ENCODE measurements at regions not wholly inside any gene's neighbourhood (a gene's known extent, or its start where the extent isn't known, plus 50 kb on each side); places are given as distances from the start of the nearest gene placed in this dataset.

GRCh38 chr5:155915601-155916000, 411.4 kb upstream of the SGCD start:
- no peaks in the 10 kb centered on the region for H3K9me3 ChIP-seq
- no peak overlapping the region for H3K4me2 ChIP-seq
- no peak for DNase-seq (ENCODE audit: low read depth in 1 of 2, low spot score in 1 of 2)
- FAIRE-seq = peak; percentile 61
- no peak overlapping the region for H3K4me3 ChIP-seq
- H3K4me1 ChIP-seq = no peaks in the 10 kb centered on the region
- ChIA-PET POLR2A (no interaction called here), CTCF (no interaction called here)
- no peak overlapping the region for H3K27ac ChIP-seq
- 39% methylated on average over 3 of the region's 3 CpGs for whole genome bisulfite sequencing (ENCODE audit: missing lambda C conversion rate)
- TF ChIP-seq USF2 (IDR thresholded peaks at IDR 0.05) (no peak), BCL3 (IDR thresholded peaks at IDR 0.05) (no peak), SMC3 (IDR thresholded peaks at IDR 0.05) (no peak), ELK1 (IDR thresholded peaks at IDR 0.05; ENCODE audit: low read depth, low read length) (no peak), FOSB (CRISPR knock-in tag; IDR thresholded peaks at IDR 0.05) (no peak), CEBPB (IDR thresholded peaks at IDR 0.05) (no peak), CHD4 (IDR thresholded peaks at IDR 0.05; ENCODE audit: borderline replicate concordance) (no peak), HOXB13 (CRISPR knock-in tag; IDR thresholded peaks at IDR 0.05; ENCODE audit: low read depth) (no peak), CBX2 (IDR thresholded peaks at IDR 0.05; ENCODE audit: borderline replicate concordance, low read depth) (no peak), SREBF2 (IDR thresholded peaks at IDR 0.05) (no peak), RARB (CRISPR knock-in tag; IDR thresholded peaks at IDR 0.05) (no peak), EHF (CRISPR knock-in tag; IDR thresholded peaks at IDR 0.05) (no peak), ESRRA (IDR thresholded peaks at IDR 0.05; ENCODE audit: borderline replicate concordance, low read length) (no peak)
- TF ChIP-seq, protein P1, sequence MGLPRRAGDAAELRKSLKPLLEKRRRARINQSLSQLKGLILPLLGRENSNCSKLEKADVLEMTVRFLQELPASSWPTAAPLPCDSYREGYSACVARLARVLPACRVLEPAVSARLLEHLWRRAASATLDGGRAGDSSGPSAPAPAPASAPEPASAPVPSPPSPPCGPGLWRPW (IDR thresholded peaks at IDR 0.05) = no peak
- TF ChIP-seq, protein P2, sequence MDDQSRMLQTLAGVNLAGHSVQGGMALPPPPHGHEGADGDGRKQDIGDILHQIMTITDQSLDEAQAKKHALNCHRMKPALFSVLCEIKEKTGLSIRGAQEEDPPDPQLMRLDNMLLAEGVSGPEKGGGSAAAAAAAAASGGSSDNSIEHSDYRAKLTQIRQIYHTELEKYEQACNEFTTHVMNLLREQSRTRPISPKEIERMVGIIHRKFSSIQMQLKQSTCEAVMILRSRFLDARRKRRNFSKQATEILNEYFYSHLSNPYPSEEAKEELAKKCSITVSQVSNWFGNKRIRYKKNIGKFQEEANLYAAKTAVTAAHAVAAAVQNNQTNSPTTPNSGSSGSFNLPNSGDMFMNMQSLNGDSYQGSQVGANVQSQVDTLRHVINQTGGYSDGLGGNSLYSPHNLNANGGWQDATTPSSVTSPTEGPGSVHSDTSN (IDR thresholded peaks at IDR 0.05) = no peak
- TF ChIP-seq, protein P3, sequence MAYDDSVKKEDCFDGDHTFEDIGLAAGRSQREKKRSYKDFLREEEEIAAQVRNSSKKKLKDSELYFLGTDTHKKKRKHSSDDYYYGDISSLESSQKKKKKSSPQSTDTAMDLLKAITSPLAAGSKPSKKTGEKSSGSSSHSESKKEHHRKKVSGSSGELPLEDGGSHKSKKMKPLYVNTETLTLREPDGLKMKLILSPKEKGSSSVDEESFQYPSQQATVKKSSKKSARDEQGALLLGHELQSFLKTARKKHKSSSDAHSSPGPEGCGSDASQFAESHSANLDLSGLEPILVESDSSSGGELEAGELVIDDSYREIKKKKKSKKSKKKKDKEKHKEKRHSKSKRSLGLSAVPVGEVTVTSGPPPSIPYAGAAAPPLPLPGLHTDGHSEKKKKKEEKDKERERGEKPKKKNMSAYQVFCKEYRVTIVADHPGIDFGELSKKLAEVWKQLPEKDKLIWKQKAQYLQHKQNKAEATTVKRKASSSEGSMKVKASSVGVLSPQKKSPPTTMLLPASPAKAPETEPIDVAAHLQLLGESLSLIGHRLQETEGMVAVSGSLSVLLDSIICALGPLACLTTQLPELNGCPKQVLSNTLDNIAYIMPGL (CRISPR knock-in tag; IDR thresholded peaks at IDR 0.05; ENCODE audit: borderline replicate concordance) = no peak
- no peak for ATAC-seq

GRCh38 chr5:155919126-155919525, 407.8 kb upstream of the SGCD start:
- ATAC-seq (no peak), FAIRE-seq (no peak), DNase-seq (ENCODE audit: low read depth in 1 of 2, low spot score in 1 of 2) (no peak)
- no peak overlapping the region for H3K4me3 ChIP-seq
- H3K4me1 ChIP-seq = no peaks in the 10 kb centered on the region
- no peak overlapping the region for H3K4me2 ChIP-seq
- POLR2A ChIA-PET = no interaction called here
- CTCF ChIA-PET = no interaction called here
- H3K9me3 ChIP-seq = no peaks in the 10 kb centered on the region
- no peak for TF ChIP-seq MYC (IDR thresholded peaks at IDR 0.05; ENCODE audit: borderline replicate concordance, low read length)
- 79% methylated on average over 2 of the region's 2 CpGs for WGBS (ENCODE audit: missing lambda C conversion rate)
- H3K27ac ChIP-seq = no peak overlapping the region

- no peak for TF ChIP-seq SMC3 (IDR thresholded peaks at IDR 0.05)
- TF ChIP-seq NR3C1 (IDR thresholded peaks at IDR 0.05) = no peak
- no peak for TF ChIP-seq NPAS2 (CRISPR knock-in tag; IDR thresholded peaks at IDR 0.05; ENCODE audit: borderline replicate concordance)
- TF ChIP-seq, protein P3 (CRISPR knock-in tag; IDR thresholded peaks at IDR 0.05; ENCODE audit: borderline replicate concordance) = no peak
- TF ChIP-seq MAX (IDR thresholded peaks at IDR 0.05) = no peak
- TF ChIP-seq, protein P4, sequence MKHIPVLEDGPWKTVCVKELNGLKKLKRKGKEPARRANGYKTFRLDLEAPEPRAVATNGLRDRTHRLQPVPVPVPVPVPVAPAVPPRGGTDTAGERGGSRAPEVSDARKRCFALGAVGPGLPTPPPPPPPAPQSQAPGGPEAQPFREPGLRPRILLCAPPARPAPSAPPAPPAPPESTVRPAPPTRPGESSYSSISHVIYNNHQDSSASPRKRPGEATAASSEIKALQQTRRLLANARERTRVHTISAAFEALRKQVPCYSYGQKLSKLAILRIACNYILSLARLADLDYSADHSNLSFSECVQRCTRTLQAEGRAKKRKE (CRISPR knock-in tag; IDR thresholded peaks at IDR 0.05; ENCODE audit: low read depth) = no peak
Measured at GRCh38 chr5:155919725-155920124, 407.2 kb upstream of the SGCD start.

More at GRCh38 chr5:155919725-155920124, 407.2 kb upstream of the SGCD start:
- Histone ChIP-seq H3K4me1 (no peaks in the 10 kb centered on the region), H3K9me3 (no peaks in the 10 kb centered on the region), H3K4me3 (no peak overlapping the region), H3K27ac (no peak overlapping the region), H3K4me2 (no peak overlapping the region)
- ATAC-seq (no peak), DNase-seq (ENCODE audit: low read depth in 1 of 2, low spot score in 1 of 2) (no peak), FAIRE-seq (no peak)
- ChIA-PET CTCF (no interaction called here), POLR2A (no interaction called here)
- WGBS (ENCODE audit: missing lambda C conversion rate) = 60% methylated on average over 2 of the region's 2 CpGs

Measured in A549 (cell line).